Endothelial cell of umbilical vein (primary cell): ENCODE measurements at regions not wholly inside any gene's neighbourhood (a gene's known extent, or its start where the extent isn't known, plus 50 kb on each side); places are given as distances from the start of the nearest gene placed in this dataset.

Experiments
- BruUV-seq: library from RNA; stranded (reverse); fragments of 400-500 nt; replicated peaks from 2 replicates; lab custom pipeline; 2021; lab: Mats Ljungman, UMichigan
- CTCF ChIA-PET: fragments of 300-600, 350-600 bp; sonication (Branson Sonifier 250); formaldehyde crosslinking; loops from one replicate; lab custom pipeline; 2021; ENCODE audit warnings: antibody characterized with exemption, inconsistent platforms; lab: Charles Lee
- POLR2A ChIA-PET: fragments of 300-600, 350-600 bp; sonication (Branson Sonifier 250); formaldehyde crosslinking; loops from one replicate; lab custom pipeline; 2021; ENCODE audit warnings: antibody characterized with exemption, inconsistent platforms; lab: Charles Lee
- DNase-seq: peaks from one replicate; pipeline ENCODE4 v3.0.0-alpha.2; 2011; ENCODE audit warnings: low read depth, low spot score
- FAIRE-seq: peaks from 2 replicates; lab custom pipeline; 2011; peaks lifted over from hg19 to GRCh38; lab: Jason Lieb, UNC
- H2AFZ ChIP-seq: 2 replicates; pipeline ENCODE4 v1.6.0; 2012; ENCODE audit warnings: low read depth, low read length, control low read depth, inconsistent platforms
- H3K27ac ChIP-seq: 2 replicates; pipeline ENCODE4 v1.5.1; 2011; ENCODE audit warnings: low read depth, mild to moderate bottlenecking, control low read depth, low read length, moderate library complexity; ENCODE audit not compliant: insufficient read depth
- H3K27me3 ChIP-seq, 2 experiments: 2 replicates each; pipeline versions ENCODE4 v1.6.0 to v1.6.1; 2011; ENCODE audit warnings: low read length in 2 of 2, mixed read lengths in 1 of 2; ENCODE audit not compliant: control insufficient read depth in 2 of 2, insufficient read depth in 2 of 2
- H3K36me3 ChIP-seq, 2 experiments: 2 replicates in 1 of 2; 3 replicates in 1 of 2; pipeline ENCODE4 v1.5.1; 2011; ENCODE audit warnings: low read length in 2 of 2, mild to moderate bottlenecking in 1 of 2, moderate library complexity in 1 of 2; ENCODE audit not compliant: control insufficient read depth in 2 of 2, insufficient read depth in 2 of 2; ENCODE audit errors: extremely low read depth in 1 of 2
- H3K4me1 ChIP-seq: 3 replicates; pipeline ENCODE4 v1.5.1; 2011; ENCODE audit warnings: mild to moderate bottlenecking, low read length; ENCODE audit not compliant: control insufficient read depth, insufficient read depth; ENCODE audit errors: extremely low read depth
- H3K4me2 ChIP-seq: 2 replicates; pipeline ENCODE4 v1.6.1; 2011; ENCODE audit warnings: low read length, control low read depth, mixed read lengths; ENCODE audit not compliant: insufficient read depth
- H3K4me3 ChIP-seq, 3 experiments: fragments of 200-600 bp in 1 of 3; sonication (generic), shearing (Covaris generic) in 1 of 3; replicated peaks in 1 of 3; 2 replicates each; pipeline ENCODE4 v1.5.1; 2011 to 2016; ENCODE audit warnings: control low read depth in 3 of 3, low read length in 3 of 3, mild to moderate bottlenecking in 2 of 3, inconsistent platforms in 1 of 3, low read depth in 1 of 3, moderate library complexity in 1 of 3; ENCODE audit not compliant: insufficient read depth in 1 of 3
- H3K79me2 ChIP-seq: 2 replicates; pipeline ENCODE4 v1.6.0; 2012; ENCODE audit warnings: low read length, inconsistent platforms; ENCODE audit not compliant: control insufficient read depth, insufficient read depth
- H3K9ac ChIP-seq: replicated peaks from 2 replicates; pipeline ENCODE3; 2011; ENCODE audit warnings: low read length, control low read depth; ENCODE audit not compliant: insufficient read depth; ENCODE audit errors: extremely low read depth
- H3K9me1 ChIP-seq: replicated peaks from 3 replicates; pipeline ENCODE4 v1.6.0; 2011; ENCODE audit warnings: mild to moderate bottlenecking, low read length; ENCODE audit not compliant: control insufficient read depth, insufficient read depth; ENCODE audit errors: extremely low read depth
- H3K9me3 ChIP-seq: replicated peaks from 2 replicates; pipeline ENCODE4 v1.5.1; 2012; ENCODE audit warnings: low read length, inconsistent platforms; ENCODE audit not compliant: control insufficient read depth, insufficient read depth
- H4K20me1 ChIP-seq: replicated peaks from 2 replicates; pipeline ENCODE3; 2011; ENCODE audit warnings: mild to moderate bottlenecking, low read length; ENCODE audit not compliant: control insufficient read depth, insufficient read depth; ENCODE audit errors: extremely low read depth
- CTCF ChIP-seq, 2 donors: IDR thresholded peaks; 1 replicate in 1 of 2; 2 replicates in 1 of 2; pipeline ENCODE4 v1.5.1; 2011; ENCODE audit warnings: low read length in 2 of 2, mild to moderate bottlenecking in 2 of 2, moderate library complexity in 2 of 2, control low read depth in 1 of 2, inconsistent platforms in 1 of 2, low read depth in 1 of 2; ENCODE audit not compliant: insufficient read depth in 1 of 2; ENCODE audit errors: extremely low read depth in 1 of 2
- EZH2 ChIP-seq: IDR thresholded peaks from 2 replicates; pipeline ENCODE4 v1.6.1; 2012; ENCODE audit warnings: borderline replicate concordance, low read depth, mild to moderate bottlenecking, moderate library complexity, low read length, inconsistent platforms; ENCODE audit not compliant: severe bottlenecking
- FOS ChIP-seq: IDR thresholded peaks from 2 replicates; pipeline ENCODE4 v1.6.1; 2011; ENCODE audit warnings: mild to moderate bottlenecking, low read length, moderate library complexity, borderline replicate concordance; ENCODE audit not compliant: insufficient read depth
- GATA2 ChIP-seq: IDR thresholded peaks from 2 replicates; pipeline ENCODE4 v1.7.0; 2011; ENCODE audit warnings: low read depth, mild to moderate bottlenecking, moderate library complexity, mixed read lengths, low read length; ENCODE audit not compliant: insufficient read length, insufficient read depth
- JUN ChIP-seq: IDR thresholded peaks from 2 replicates; pipeline ENCODE4 v1.6.1; 2011; ENCODE audit warnings: borderline replicate concordance, low read depth; ENCODE audit not compliant: insufficient read length, insufficient read depth
- MAX ChIP-seq: IDR thresholded peaks from 2 replicates; pipeline ENCODE4 v1.6.1; 2011; ENCODE audit not compliant: insufficient read depth, insufficient read length
- POLR2A ChIP-seq: IDR thresholded peaks from 2 replicates; pipeline ENCODE4 v1.6.1; 2012; ENCODE audit warnings: low read depth, mild to moderate bottlenecking, control low read depth, low read length
- POLR2AphosphoS5 ChIP-seq: IDR thresholded peaks from 2 replicates; pipeline ENCODE4 v1.6.1; 2012; ENCODE audit warnings: low read depth, mild to moderate bottlenecking, control low read depth, low read length, moderate library complexity; ENCODE audit not compliant: insufficient read depth
- dilution Hi-C: fragments of 300-500 bp; cut with MboI; formaldehyde crosslinking; loops from one replicate; pipeline ENCODE4 v1.15.0; 2019; ENCODE audit warnings: low sequenced_read_pairs; ENCODE audit not compliant: extremely low pct_ligation_motif_present
- intact Hi-C: fragments of 100-400 bp; cut with micrococcal nuclease; formaldehyde crosslinking; loops from one replicate; pipeline ENCODE4 v1.10.0; 2022

- Histone ChIP-seq H3K27ac (no peak overlapping the region), H3K4me2 (no peak overlapping the region), H2AFZ (no peak overlapping the region), H3K27me3 (no peaks in the 10 kb centered on the region), H3K4me1 (peaks cover 6% of the 10 kb centered on the region), H3K9me1 (no peaks in the 10 kb centered on the region), H3K9ac (no peak overlapping the region), H3K4me3 (no peak overlapping the region), H3K9me3 (no peaks in the 10 kb centered on the region), H3K79me2 (no peaks in the 10 kb centered on the region), H3K36me3 (no peaks in the 10 kb centered on the region), H4K20me1 (no peaks in the 10 kb centered on the region)
- CTCF ChIA-PET, result interaction anchor here (0.7 kb wide), 1 partner anchor 46 kb away, joined by 3 read pairs; no protein-coding TSS in a partner anchor
- dilution Hi-C loops, result no loop called here
- POLR2A ChIA-PET, result no interaction called here
- FAIRE-seq, result no peak
- intact Hi-C loops, result no loop called here
- no peak for DNase-seq
- no TSS peak for BruUV-seq
- no peak for TF ChIP-seq FOS
- no peak for TF ChIP-seq POLR2A
- TF ChIP-seq EZH2, result no peak
- TF ChIP-seq GATA2, result no peak
- TF ChIP-seq POLR2AphosphoS5, result no peak
- no peak for TF ChIP-seq MAX
- TF ChIP-seq CTCF (IDR thresholded peaks at IDR 0.05; ENCODE audit: extremely low read depth in 1 of 2, insufficient read depth in 1 of 2, low read depth in 1 of 2, low read length in 2 of 2), result no peak
- no peak for TF ChIP-seq JUN
These were observed 60.4 kb upstream of the TNP1 start for GRCh38 chr2:216920143-216920876.
